T-helper 2 cell treated with Interferon-gamma antibody and Interleukin-4, amounts not matched to agents 5 μg/mL and 100 μg/mL, for 36 hours (primary cell): ENCODE measurements at regions not wholly inside any gene's neighbourhood (a gene's known extent, or its start where the extent isn't known, plus 50 kb on each side); places are given as distances from the start of the nearest gene placed in this dataset.
"Not testable (repeated sequence)": the region's sequence is repeated elsewhere in the genome, so short reads cannot be mapped to it uniquely, and the experiment has no call there.

Source experiments
- DNase-seq: peaks from one replicate; pipeline ENCODE4 v3.0.0; 2021; ENCODE audit warnings: low spot score
- H3K27ac Mint-ChIP-seq: one replicate; pipeline ENCODE4 v1.8.0; 2021; ENCODE audit warnings: mild to moderate bottlenecking, mixed read lengths
- H3K27me3 Mint-ChIP-seq: one replicate; pipeline ENCODE4 v1.8.0; 2021; ENCODE audit warnings: low read depth, mixed read lengths
- H3K36me3 Mint-ChIP-seq: one replicate; pipeline ENCODE4 v1.8.0; 2021; ENCODE audit warnings: low read depth, mixed read lengths
- H3K4me1 Mint-ChIP-seq: one replicate; pipeline ENCODE4 v1.8.0; 2021; ENCODE audit warnings: low read depth, mixed read lengths
- H3K4me3 Mint-ChIP-seq: one replicate; pipeline ENCODE4 v1.8.0; 2022; ENCODE audit warnings: mild to moderate bottlenecking, moderate library complexity, mixed read lengths
- H3K9me3 Mint-ChIP-seq: one replicate; pipeline ENCODE4 v1.8.0; 2021; ENCODE audit warnings: mixed read lengths

DNA sequence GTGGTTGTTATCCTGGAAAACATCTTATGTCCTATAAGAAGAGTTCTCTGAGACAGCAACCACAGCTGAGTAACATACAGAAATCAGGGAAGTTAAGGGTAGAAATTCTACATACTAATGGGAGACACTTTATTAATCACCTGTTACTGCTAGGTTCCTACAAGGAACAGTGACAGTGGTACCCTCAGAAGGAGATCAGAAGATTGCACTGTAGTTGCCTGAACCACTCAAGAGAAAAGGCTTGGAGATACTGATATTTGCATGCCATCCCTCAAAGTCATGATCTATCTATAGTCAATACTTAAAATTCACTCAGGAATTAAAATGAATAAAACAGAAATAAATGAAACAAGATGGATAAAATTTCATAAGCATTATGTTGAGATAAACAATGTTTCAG is 136.0 kb downstream of the LMLN start:
- DNase-seq = no peak
- Mint-ChIP-seq H3K27me3 (peaks cover 29% of the 10 kb centered on the region), H3K4me1 (peaks cover 3% of the 10 kb centered on the region), H3K27ac (no peak overlapping the region), H3K9me3 (peaks cover 8% of the 10 kb centered on the region), H3K4me3 (no peak overlapping the region), H3K36me3 (no peaks in the 10 kb centered on the region)

DNA sequence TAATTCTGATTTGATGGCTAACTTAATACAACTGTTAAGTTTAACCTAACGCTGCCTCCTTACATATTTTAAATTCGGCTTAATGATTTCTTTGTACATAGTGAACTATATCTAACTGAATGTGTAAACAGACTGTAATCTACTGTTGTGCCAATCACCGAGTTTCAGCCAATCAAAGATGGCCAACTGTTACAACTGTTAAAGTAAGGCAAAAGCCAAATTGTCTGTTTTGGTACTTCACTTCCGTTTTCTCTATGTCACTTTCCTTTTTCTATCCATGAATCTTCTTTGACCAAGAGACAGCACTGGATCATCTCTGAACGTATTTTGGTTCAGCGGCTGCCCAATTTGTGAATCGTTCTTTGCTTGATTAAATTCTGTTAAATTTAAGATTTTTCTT is 137.0 kb downstream of the LMLN start:
- DNase-seq = no peak
- H3K36me3 Mint-ChIP-seq = no peaks in the 10 kb centered on the region

DNA sequence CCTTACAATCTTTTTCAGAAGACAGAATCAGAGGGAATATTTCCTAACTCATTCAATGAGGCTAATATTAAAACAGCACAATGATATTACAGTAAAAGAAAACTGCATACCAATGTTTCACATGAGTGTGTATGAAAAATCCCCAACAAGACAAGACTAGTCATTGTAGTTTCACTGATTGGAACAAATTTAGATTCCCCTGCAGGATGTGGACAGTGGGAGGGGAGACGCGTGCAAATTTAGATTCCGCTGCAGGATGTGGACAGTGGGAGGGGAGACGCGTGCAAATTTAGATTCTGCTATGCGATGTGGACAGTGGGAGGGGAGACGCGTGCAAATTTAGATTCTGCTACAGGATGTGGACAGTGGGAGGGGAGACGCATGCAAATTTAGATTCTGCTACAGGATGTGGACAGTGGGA is 138.7 kb downstream of the LMLN start:
- peak overlapping the region; percentile 81 for H3K27ac Mint-ChIP-seq
- H3K36me3 Mint-ChIP-seq, H3K4me1 Mint-ChIP-seq, H3K9me3 Mint-ChIP-seq, DNase-seq: not testable (repeated sequence)
- H3K4me3 Mint-ChIP-seq = peak overlapping the region; percentile 51
- peaks cover 15% of the 10 kb centered on the region for H3K27me3 Mint-ChIP-seq

More for the DNA sequence above, 137.0 kb downstream of the LMLN start:
- peaks cover 28% of the 10 kb centered on the region for H3K27me3 Mint-ChIP-seq
- H3K4me1 Mint-ChIP-seq = peaks cover 3% of the 10 kb centered on the region
- peaks cover 8% of the 10 kb centered on the region for H3K9me3 Mint-ChIP-seq
- H3K4me3 Mint-ChIP-seq = no peak overlapping the region
- H3K27ac Mint-ChIP-seq = no peak overlapping the region

DNA sequence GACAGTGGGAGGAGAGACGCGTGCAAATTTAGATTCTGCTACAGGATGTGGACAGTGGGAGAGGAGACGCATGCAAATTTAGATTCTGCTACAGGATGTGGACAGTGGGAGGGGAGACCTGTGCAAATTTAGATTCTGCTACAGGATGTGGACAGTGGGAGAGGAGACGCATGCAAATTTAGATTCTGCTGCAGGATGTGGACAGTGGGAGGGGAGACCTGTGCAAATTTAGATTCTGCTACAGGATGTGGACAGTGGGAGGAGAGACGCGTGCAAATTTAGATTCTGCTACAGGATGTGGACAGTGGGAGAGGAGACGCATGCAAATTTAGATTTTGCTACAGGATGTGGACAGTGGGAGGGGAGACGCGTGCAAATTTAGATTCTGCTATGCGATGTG is 143.1 kb downstream of the LMLN start:
- not testable (repeated sequence) for H3K36me3 Mint-ChIP-seq, DNase-seq, H3K4me3 Mint-ChIP-seq, H3K4me1 Mint-ChIP-seq
- Mint-ChIP-seq H3K27ac (peak overlapping the region; percentile 78), H3K27me3 (peaks cover 13% of the 10 kb centered on the region), H3K9me3 (peaks cover 19% of the 10 kb centered on the region)

DNA sequence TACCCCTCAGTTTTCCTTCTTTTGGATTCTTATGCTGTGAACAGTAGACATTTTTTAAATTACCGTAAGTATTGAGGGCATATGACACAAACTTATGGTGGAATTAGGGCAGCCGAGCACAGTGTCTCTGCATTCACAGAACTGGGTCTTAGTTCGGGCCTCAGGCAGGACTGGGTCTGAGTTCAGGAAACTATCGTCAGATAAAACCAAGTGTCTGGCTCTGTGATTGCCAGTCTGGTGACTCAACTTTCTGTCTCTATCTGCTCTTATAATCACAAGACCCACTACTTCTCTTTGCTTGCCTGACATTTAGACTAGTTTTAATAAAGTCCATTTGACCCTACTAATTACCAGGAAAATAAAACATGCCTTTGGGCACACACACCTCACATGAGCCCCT is 146.2 kb downstream of the LMLN start:
- Mint-ChIP-seq H3K4me3 (peak overlapping the region; percentile 46), H3K36me3 (peaks cover 8% of the 10 kb centered on the region), H3K4me1 (peaks cover 3% of the 10 kb centered on the region), H3K9me3 (peaks cover 23% of the 10 kb centered on the region), H3K27me3 (peaks cover 21% of the 10 kb centered on the region), H3K27ac (peak overlapping the region; percentile 89)
- no peak for DNase-seq

DNA sequence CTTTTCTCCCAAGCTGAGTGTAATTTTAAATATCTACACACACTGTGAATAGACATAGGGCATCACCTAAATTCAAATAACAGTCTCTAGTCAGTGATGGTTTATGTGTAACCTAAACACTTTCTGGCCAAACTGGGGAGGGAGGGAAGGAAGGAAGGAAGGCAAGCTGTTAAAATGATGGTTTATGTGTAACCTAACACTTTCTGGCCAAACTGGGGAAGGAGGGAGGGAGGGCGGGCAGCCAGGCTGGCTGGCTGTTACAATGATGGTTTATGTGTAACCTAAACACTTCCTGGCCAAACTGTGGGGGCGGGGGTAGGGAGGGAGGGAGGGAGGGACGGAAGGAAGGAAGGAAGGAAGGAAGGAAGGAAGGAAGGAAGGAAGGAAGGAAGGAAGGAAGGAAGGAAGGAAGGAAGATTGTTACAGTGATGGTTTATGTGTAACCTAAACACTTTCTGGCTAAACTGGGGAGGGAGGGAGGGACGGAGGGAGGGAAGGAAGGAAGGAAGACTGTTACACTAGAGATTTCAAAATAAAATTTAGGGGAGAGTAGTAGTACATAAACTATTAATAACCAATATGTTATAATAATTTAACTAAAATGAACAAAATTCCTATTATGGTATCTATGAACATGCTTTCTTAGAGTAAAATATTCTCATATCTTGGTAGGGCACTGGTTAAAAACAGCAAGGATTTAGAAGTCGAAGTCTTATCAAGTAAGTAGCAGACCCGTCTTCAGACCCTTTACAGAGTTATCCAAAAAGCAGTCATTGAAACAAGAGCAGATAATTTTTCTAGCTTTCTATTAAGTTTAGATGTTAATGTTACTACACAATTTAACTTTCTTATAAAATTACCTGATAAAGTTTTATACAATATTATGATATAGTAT is 148.1 kb downstream of the LMLN start:
- Mint-ChIP-seq H3K9me3 (peaks cover 23% of the 10 kb centered on the region), H3K27ac (no peak overlapping the region), H3K4me3 (no peak overlapping the region), H3K4me1 (peaks cover 3% of the 10 kb centered on the region), H3K36me3 (peaks cover 8% of the 10 kb centered on the region), H3K27me3 (peaks cover 32% of the 10 kb centered on the region)
- DNase-seq = no peak

DNA sequence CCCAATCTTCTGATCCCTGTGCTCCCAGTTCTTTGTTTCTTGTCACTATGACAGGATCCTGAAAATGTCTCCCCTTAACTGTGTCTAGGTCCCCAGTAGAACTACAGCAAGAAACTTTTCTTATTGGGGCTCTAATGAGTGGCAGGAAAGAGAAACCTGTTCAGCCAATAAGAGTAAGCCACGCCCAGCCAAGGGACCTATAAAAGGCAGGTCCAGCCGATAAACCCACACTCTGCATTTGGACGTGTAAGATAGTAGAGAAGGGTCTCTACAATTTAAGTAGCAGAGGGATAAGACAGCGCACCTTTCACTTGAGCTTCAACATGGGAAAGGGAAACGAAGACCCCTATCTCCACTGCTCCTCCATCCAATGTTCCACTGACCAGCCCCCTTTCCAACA is 149.9 kb downstream of the LMLN start:
- Mint-ChIP-seq H3K4me3 (no peak overlapping the region), H3K27me3 (peaks cover 48% of the 10 kb centered on the region), H3K36me3 (peaks cover 11% of the 10 kb centered on the region), H3K9me3 (peaks cover 23% of the 10 kb centered on the region), H3K27ac (no peak overlapping the region), H3K4me1 (peaks cover 8% of the 10 kb centered on the region)
- DNase-seq = no peak

DNA sequence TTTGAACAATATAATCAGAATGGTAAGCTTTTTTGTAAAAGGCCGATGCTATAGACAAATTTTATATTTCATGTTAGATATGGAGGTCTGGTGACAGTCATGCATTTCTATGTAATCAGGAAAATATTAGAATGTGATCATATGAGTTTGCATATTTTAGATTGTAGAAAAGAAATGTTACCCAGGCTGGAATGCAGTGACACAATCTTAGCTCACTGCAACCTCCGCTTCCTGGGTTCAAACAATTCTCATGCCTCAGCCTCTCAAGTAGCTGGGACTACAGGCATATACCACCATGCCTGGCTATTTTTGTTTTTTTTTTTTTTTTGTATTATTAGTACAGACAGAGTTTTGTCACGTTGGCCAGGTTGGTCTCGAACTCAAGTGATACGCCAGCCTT is 152.0 kb downstream of the LMLN start:
- peaks cover 6% of the 10 kb centered on the region for H3K4me1 Mint-ChIP-seq
- peaks cover 11% of the 10 kb centered on the region for H3K9me3 Mint-ChIP-seq
- no peak overlapping the region for H3K4me3 Mint-ChIP-seq
- DNase-seq = no peak
- peaks cover 50% of the 10 kb centered on the region for H3K27me3 Mint-ChIP-seq
- H3K27ac Mint-ChIP-seq = no peak overlapping the region
- H3K36me3 Mint-ChIP-seq = peaks cover 3% of the 10 kb centered on the region

DNA sequence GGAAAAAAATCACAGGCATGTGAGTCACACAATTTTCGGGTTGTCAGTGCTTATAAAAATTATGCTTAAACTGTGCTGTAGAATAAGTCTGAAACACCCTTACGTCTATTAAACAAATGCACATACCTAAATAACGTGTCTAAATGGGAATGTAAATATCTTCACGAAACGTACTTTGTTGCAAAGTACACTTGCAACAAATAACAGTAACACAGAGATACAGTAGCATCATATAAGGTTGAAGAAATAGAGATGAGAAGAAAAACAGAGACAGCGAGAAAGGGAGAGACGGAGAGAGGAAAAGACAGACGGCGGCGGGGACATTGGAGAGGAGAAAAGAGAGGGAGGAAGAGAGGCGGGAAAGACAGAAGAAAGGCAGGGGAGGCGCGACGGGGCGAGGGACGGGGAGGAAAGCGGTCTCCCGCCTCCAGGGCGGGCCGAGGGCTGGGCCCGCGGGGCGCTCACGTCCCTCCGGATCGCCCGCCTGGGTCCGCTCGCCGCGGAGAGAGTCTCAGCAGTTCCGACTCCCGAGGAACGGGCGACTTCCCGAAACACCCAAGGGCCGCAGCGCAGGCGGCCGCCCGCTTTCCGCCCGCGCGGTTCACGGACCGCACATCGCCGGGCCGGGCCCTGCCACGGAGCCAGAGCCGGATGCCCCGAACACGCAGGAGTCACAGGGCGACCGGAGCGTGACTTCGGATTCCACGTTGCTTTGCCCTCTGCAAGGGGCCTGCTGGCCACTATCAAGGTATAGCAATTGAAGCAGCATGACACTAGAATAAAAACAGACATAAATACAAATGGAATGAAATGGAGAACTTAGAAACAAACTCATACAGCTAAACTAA is 153.4 kb downstream of the LMLN start:
- peaks cover 6% of the 10 kb centered on the region for H3K4me1 Mint-ChIP-seq
- peaks cover 51% of the 10 kb centered on the region for H3K27me3 Mint-ChIP-seq
- no peak for DNase-seq
- H3K27ac Mint-ChIP-seq = no peak overlapping the region
- H3K9me3 Mint-ChIP-seq = peaks cover 4% of the 10 kb centered on the region
- H3K4me3 Mint-ChIP-seq = peak overlapping the region; percentile 39
- H3K36me3 Mint-ChIP-seq = peaks cover 3% of the 10 kb centered on the region

DNA sequence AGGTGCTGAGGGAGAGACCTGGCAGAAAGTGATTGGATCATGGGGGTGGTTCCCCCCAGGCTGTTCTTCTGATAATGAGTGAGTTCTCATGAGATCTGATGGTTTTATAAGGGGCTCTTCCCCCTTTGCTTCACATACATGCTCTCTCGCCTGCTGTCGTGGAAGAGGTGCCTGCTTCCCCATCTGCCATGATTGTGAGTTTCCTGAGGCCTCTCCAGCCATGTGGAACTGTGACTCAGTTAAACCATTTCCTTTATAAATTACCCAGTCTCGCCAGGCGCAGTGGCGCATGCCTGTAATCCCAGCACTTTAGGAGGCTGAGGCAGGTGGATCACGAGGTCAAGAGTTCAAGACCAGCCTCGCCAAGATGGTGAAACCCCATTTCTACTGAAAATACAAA is 154.5 kb downstream of the LMLN start:
- peaks cover 51% of the 10 kb centered on the region for H3K27me3 Mint-ChIP-seq
- not testable (repeated sequence) for H3K4me1 Mint-ChIP-seq, H3K36me3 Mint-ChIP-seq, DNase-seq, H3K4me3 Mint-ChIP-seq, H3K9me3 Mint-ChIP-seq, H3K27ac Mint-ChIP-seq

DNA sequence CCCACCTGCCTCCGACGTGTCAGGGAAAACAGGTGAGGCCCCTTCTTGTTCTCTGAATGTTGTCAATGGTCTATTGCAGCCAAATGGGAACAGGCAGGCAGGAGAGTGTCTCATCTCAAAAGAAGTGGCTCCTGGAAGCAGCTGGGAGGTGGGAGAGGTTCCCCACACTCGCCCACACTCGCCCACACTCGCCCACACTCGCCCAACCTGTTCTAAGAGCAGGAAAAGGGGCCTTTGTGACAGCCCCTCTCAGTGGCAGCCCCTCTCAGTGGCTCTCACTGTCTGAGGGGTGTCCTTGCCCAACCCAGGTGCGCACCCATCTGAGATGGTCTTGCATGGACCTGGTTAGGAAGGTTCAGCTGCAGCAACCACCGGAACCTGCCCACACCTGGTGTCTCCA is 162.2 kb downstream of the LMLN start:
- H3K27ac Mint-ChIP-seq, H3K4me1 Mint-ChIP-seq: not testable (repeated sequence)
- H3K27me3 Mint-ChIP-seq = peaks cover 17% of the 10 kb centered on the region

DNA sequence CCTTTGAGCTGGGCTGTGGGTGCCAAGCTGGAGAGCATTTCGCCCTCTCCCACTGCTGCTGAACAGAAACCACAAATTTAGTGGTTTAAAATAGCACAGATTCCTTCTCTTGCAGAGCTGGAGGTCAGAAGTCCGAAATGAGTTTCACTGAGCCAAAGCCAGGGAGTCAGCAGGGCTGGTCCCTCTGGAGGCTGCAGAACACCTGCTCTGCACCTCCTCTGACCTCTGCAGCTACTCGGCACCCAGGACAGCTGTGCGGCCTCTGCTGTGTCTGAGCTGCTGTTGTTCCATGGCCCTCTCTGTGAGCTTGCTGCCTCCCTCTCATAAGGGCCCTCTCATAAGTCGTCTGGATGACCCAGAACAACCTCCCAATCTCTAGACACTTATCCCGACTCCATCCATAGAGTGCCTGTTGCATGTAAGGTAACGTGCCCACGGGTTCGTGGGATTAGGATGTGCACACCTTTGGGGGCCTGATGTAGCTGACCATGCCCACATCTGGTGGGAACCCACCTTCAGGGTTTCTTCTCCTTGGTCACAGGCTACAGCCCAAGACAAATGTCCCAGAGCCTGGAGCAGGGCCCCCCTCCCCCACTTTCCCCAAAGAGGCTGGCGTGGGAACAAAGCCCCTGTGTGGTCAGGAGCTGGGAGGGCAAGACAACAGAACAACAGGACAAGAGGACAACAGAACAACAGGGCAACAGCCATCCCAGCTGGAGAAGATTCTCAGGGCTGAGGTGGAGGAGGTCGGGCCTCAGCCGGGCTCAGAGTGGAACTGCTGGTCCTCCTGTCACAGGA is 177.2 kb downstream of the LMLN start:
- H3K27ac Mint-ChIP-seq, DNase-seq, H3K4me1 Mint-ChIP-seq, H3K9me3 Mint-ChIP-seq, H3K4me3 Mint-ChIP-seq, H3K27me3 Mint-ChIP-seq, H3K36me3 Mint-ChIP-seq: not testable (repeated sequence)

More for the DNA sequence above, 162.2 kb downstream of the LMLN start:
- DNase-seq, H3K4me3 Mint-ChIP-seq, H3K36me3 Mint-ChIP-seq, H3K9me3 Mint-ChIP-seq: not testable (repeated sequence)

DNA sequence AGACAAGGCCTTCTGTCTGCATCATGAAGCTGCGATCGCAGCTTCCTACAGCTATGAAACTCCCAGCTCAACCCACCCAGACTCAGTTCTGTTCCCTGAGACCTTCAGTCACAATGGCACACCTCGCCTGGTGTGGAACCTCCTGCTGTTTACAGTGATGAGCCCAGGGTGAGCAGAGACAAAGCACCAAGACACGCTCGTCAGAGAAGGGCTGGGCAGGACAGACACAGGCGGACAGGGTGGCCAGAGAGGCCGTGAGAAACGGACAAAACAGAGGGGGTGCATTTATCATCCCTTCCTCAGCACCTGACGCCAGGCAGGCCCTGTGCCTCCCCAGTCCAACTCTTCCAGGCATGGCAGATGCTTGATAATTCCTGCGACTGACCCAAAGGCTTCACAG is 178.2 kb downstream of the LMLN start:
- H3K4me3 Mint-ChIP-seq, DNase-seq, H3K9me3 Mint-ChIP-seq, H3K27ac Mint-ChIP-seq, H3K4me1 Mint-ChIP-seq, H3K36me3 Mint-ChIP-seq, H3K27me3 Mint-ChIP-seq: not testable (repeated sequence)

DNA sequence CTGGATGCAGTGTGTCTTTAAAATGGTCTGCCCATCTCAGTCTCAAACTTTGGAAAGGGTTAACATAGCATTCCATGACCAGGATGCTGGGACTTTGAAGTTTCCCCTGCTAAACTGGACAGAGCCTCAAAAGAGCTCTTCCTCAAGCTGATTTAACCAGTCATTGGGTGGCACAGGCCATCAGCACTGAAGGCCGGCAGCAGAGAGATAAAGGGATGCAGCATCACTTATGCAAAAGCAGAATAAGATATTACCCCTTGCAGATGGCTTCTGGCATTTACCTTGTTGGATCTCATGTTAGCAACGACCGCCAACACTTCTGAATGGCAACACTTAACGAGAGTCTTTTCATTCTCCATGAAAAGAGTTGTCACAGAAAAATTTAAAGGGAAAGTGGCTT is 179.0 kb downstream of the LMLN start:
- H3K36me3 Mint-ChIP-seq, H3K4me3 Mint-ChIP-seq, H3K4me1 Mint-ChIP-seq, H3K27me3 Mint-ChIP-seq, DNase-seq, H3K9me3 Mint-ChIP-seq, H3K27ac Mint-ChIP-seq: not testable (repeated sequence)
